ENCODE measurements at regions not wholly inside any gene's neighbourhood (a gene's known extent, or its start where the extent isn't known, plus 50 kb on each side); places are given as distances from the start of the nearest gene placed in this dataset.

DNA sequence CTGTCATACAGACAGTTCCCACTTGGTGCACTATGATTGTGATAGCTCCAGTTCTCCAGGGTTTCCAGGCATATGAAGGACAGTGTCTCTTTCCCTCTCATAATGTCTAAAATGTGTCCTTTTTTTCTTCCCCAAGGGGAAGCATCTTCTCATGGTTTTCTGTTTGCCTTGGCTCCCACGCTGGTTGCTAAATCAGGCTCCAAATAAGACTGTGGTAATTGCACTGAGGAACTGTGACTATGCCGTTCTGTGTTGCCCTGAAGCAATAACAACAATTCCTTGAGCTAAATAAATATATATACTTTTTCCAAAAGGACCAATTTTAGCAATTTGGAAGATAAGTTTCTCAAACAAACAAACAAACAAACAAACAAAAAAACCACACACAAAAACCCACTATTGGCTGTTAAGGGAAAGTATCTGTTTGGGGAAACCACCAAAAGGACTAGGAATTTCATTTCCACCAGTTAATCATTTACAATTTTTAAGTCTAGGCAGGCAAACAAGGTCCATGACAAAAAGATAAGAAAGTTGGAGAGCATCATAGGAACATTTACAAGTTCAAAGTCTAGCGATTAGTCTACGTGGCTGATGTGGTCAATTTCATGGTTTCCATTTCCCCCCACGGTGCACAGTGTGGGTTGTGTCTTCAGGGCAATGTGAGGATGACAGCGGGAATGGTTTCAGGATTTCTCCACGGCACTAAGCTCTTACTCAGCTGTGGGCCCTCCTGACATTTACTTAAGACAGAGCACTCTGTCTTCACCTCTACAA, 62.4 kb downstream of the THNSL1 start:
- ChIA-PET CTCF (ENCODE audit: partially characterized antibody) (interaction anchor here (1.4 to 2.5 kb wide), 4 partner anchors 12 to 436 kb away, joined by 3 to 9 read pairs (median 7); partner anchors contain the start of gene GPR158), POLR2A (ENCODE audit: partially characterized antibody) (no interaction called here)
- Histone ChIP-seq H2BK120ac (replicated peaks; ENCODE audit: low read depth, low read length) (no peak overlapping the region), H3K14ac (ENCODE audit: insufficient read length) (no peak overlapping the region), H3K36me3 (ENCODE audit: control insufficient read depth in 2 of 4, insufficient read depth in 4 of 4, low read length in 3 of 4) (no peaks in the 10 kb centered on the region), H4K91ac (replicated peaks; ENCODE audit: insufficient read length, low read length) (no peak overlapping the region), H3K4ac (replicated peaks; ENCODE audit: insufficient read length, low read depth, low read length) (no peak overlapping the region), H3K27me3 (replicated peaks in 1 of 4; ENCODE audit: control insufficient read depth in 3 of 4, extremely low read depth in 1 of 4, insufficient read depth in 3 of 4, low read length in 3 of 4) (no peaks in the 10 kb centered on the region; a peak in 1 of 7 replicates), H4K5ac (ENCODE audit: insufficient read length, low read depth, low read length) (no peak overlapping the region), H3K79me1 (ENCODE audit: low read depth, low read length) (no peaks in the 10 kb centered on the region), H3K18ac (ENCODE audit: extremely low read depth, low read length) (no peak overlapping the region), H3K4me2 (ENCODE audit: insufficient read depth in 1 of 2, low read depth in 2 of 2, low read length in 2 of 2) (no peak overlapping the region), H2BK15ac (ENCODE audit: low read length) (no peak overlapping the region), H3K9ac (replicated peaks in 1 of 4; ENCODE audit: extremely low read depth in 1 of 4, low read depth in 3 of 4, low read length in 3 of 4) (no peak overlapping the region), H4K8ac (ENCODE audit: extremely low read depth, insufficient read depth, low read length) (no peak overlapping the region), H3K56ac (replicated peaks; ENCODE audit: insufficient read length, low read depth, low read length) (no peak overlapping the region), H2BK5ac (ENCODE audit: low read depth, low read length) (no peak overlapping the region), H3K4me1 (replicated peaks in 1 of 4; ENCODE audit: control insufficient read depth in 3 of 4, insufficient read depth in 4 of 4, low read length in 3 of 4) (peaks cover 0 to 5% (median 3%) of the 10 kb centered on the region in 4 experiments; a peak in 3 of 7 replicates), H2BK12ac (ENCODE audit: low read depth, low read length) (no peak overlapping the region), H2BK20ac (ENCODE audit: low read length) (no peak overlapping the region), H3K23me2 (ENCODE audit: low read depth, low read length) (no peaks in the 10 kb centered on the region), H3K79me2 (ENCODE audit: control insufficient read depth in 1 of 2, insufficient read depth in 2 of 2, low read length in 2 of 2) (no peaks in the 10 kb centered on the region), H4K20me1 (replicated peaks in 1 of 2; ENCODE audit: control insufficient read depth in 1 of 2, insufficient read depth in 2 of 2, low read length in 2 of 2) (no peaks in the 10 kb centered on the region), H3K23ac (ENCODE audit: insufficient read length) (no peak overlapping the region), H2AFZ (ENCODE audit: low read length) (no peak overlapping the region), H3K9me3 (ENCODE audit: insufficient read depth in 2 of 2, low read depth in 1 of 2, low read length in 1 of 2) (no peaks in the 10 kb centered on the region), H3K27ac (ENCODE audit: low read depth, low read length) (no peak overlapping the region), H2AK5ac (ENCODE audit: low read depth, low read length) (no peak overlapping the region), H3K4me3 (ENCODE audit: extremely low read depth in 1 of 4, insufficient read depth in 2 of 4, low read depth in 3 of 4, low read length in 4 of 4) (no peak overlapping the region)
- no peak for DNase-seq (ENCODE audit: low read depth in 1 of 2, low spot score in 2 of 2)
- TF ChIP-seq SIN3A (conservative IDR thresholded peaks at IDR 0.05 in 1 of 2, IDR thresholded peaks at IDR 0.05 in 1 of 2; ENCODE audit: low read depth in 1 of 2, low read length in 2 of 2) (no peak), CTBP2 (IDR thresholded peaks at IDR 0.05; ENCODE audit: borderline replicate concordance, insufficient read depth, insufficient read length, low read length) (no peak)
- no peak for FAIRE-seq
- WGBS, 2 experiments (ENCODE audit: extremely low coverage in 1 of 2, insufficient coverage in 1 of 2, insufficient read length in 1 of 2, insufficient replicate concordance in 2 of 2, low coverage in 1 of 2, low lambda C conversion rate in 2 of 2, missing lambda C conversion rate in 1 of 2): 90% methylated on average over 7 of the region's 7 CpGs; no CpG with 5 or more reads in 1 of the 2 experiments

All from H1 (cell line).